ENCODE measurements at regions not wholly inside any gene's neighbourhood (a gene's known extent, or its start where the extent isn't known, plus 50 kb on each side); places are given as distances from the start of the nearest gene placed in this dataset.

DNA sequence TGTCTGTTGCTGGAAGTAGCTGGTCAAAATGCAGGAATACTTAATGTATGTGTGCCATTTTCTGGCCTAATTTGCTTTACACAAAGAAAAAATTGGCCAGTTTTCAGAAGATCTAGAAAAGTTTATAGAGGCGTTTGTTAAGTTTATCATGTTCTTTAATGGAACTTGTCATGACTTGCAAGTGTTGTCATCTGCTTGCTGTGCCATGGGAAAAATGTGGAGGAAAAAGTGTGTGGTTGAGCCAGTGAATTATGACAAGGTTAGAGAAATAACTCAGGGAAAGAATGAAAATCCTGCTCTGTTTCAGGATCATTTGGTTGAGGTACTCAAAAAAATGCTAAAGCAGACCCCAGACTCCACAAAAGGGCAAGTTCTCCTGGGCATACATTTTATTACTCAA, 301.6 kb upstream of the CDH2 start:
- TF ChIP-seq, protein P1, sequence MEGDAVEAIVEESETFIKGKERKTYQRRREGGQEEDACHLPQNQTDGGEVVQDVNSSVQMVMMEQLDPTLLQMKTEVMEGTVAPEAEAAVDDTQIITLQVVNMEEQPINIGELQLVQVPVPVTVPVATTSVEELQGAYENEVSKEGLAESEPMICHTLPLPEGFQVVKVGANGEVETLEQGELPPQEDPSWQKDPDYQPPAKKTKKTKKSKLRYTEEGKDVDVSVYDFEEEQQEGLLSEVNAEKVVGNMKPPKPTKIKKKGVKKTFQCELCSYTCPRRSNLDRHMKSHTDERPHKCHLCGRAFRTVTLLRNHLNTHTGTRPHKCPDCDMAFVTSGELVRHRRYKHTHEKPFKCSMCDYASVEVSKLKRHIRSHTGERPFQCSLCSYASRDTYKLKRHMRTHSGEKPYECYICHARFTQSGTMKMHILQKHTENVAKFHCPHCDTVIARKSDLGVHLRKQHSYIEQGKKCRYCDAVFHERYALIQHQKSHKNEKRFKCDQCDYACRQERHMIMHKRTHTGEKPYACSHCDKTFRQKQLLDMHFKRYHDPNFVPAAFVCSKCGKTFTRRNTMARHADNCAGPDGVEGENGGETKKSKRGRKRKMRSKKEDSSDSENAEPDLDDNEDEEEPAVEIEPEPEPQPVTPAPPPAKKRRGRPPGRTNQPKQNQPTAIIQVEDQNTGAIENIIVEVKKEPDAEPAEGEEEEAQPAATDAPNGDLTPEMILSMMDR (IDR thresholded peaks at IDR 0.05; ENCODE audit: insufficient read depth, low read length) = no peak
- TF ChIP-seq POLR2AphosphoS5 (IDR thresholded peaks at IDR 0.05; ENCODE audit: low read depth) (no peak), GABPA (IDR thresholded peaks at IDR 0.05; ENCODE audit: low read depth) (no peak), SPI1 (IDR thresholded peaks at IDR 0.05; ENCODE audit: borderline replicate concordance, low read depth) (no peak)
